K562 (cell line): ENCODE measurements at regions not wholly inside any gene's neighbourhood (a gene's known extent, or its start where the extent isn't known, plus 50 kb on each side); places are given as distances from the start of the nearest gene placed in this dataset.
"Not testable (repeated sequence)": the region's sequence is repeated elsewhere in the genome, so short reads cannot be mapped to it uniquely, and the experiment has no call there.

Source experiments
- ATAC-seq: fragments of 200-7000 bp; cut with Tn5 transposase; 3 replicates; pipeline ENCODE4 v1.9.1; 2020; ENCODE audit warnings: moderate library complexity
- BruUV-seq: library from RNA; stranded (reverse); fragments of 400-500 nt; replicated peaks from 2 replicates; lab custom pipeline; 2021; lab: Mats Ljungman, UMichigan
- CTCF ChIA-PET: fragments of 300-600 bp; formaldehyde crosslinking; extraction: SDS; loops from one replicate; lab custom pipeline; 2021; ENCODE audit warnings: low intra/inter-chr PET ratio; lab: Yijun Ruan, JAX
- POLR2A ChIA-PET: fragments of 300-600, 350-650 bp; sonication (Branson Sonifier 250); formaldehyde crosslinking; extraction: SDS; loops from one replicate; lab custom pipeline; 2021; ENCODE audit warnings: antibody characterized with exemption, inconsistent platforms; lab: Yijun Ruan, JAX
- DNase-seq, 4 experiments: peaks; one replicate each; pipeline versions ENCODE4 v3.0.0 to v3.0.0-alpha.2; 2011 to 2018; ENCODE audit warnings: low spot score in 3 of 4, mixed read lengths in 3 of 4; ENCODE audit errors: extremely low read depth in 1 of 4
- FAIRE-seq: peaks from 2 replicates; lab custom pipeline; 2011; peaks lifted over from hg19 to GRCh38; lab: Jason Lieb, UNC
- H2AFZ ChIP-seq: 2 replicates; pipeline ENCODE4 v1.6.0; 2011; ENCODE audit warnings: low read depth, low read length, control low read depth, inconsistent platforms
- H3K27ac ChIP-seq: fragments of 200-600 bp; 3 replicates; pipeline ENCODE4 v1.8.0; 2011; ENCODE audit warnings: low read depth, mild to moderate bottlenecking, control low read depth, inconsistent platforms, low read length, moderate library complexity, mixed read lengths; ENCODE audit errors: extremely low read depth
- H3K27me3 ChIP-seq, 2 experiments: fragments of 300-600 bp in 1 of 2; 2 replicates in 1 of 2; 3 replicates in 1 of 2; pipeline versions ENCODE4 v1.6.0 to v1.8.0; 2011; ENCODE audit warnings: inconsistent platforms in 2 of 2, low read length in 2 of 2, mild to moderate bottlenecking in 1 of 2, mixed read lengths in 1 of 2, moderate library complexity in 1 of 2; ENCODE audit not compliant: control insufficient read depth in 2 of 2, insufficient read depth in 2 of 2
- H3K36me3 ChIP-seq: fragments of 300-600 bp; 3 replicates; pipeline ENCODE4 v1.8.0; 2011; ENCODE audit warnings: mild to moderate bottlenecking, low read length, inconsistent platforms; ENCODE audit not compliant: control insufficient read depth, insufficient read depth
- H3K4me1 ChIP-seq, 2 experiments: fragments of 200-600 bp in 1 of 2; replicated peaks in 1 of 2; 2 replicates in 1 of 2; 3 replicates in 1 of 2; pipeline versions ENCODE4 v1.5.1 to v1.8.0; 2011; ENCODE audit warnings: inconsistent platforms in 2 of 2, low read length in 2 of 2, mild to moderate bottlenecking in 1 of 2, mixed read lengths in 1 of 2, moderate library complexity in 1 of 2; ENCODE audit not compliant: control insufficient read depth in 2 of 2, insufficient read depth in 2 of 2
- H3K4me2 ChIP-seq: 2 replicates; pipeline ENCODE4 v1.6.1; 2011; ENCODE audit warnings: low read length, control low read depth, inconsistent platforms, mixed read lengths; ENCODE audit not compliant: insufficient read depth
- H3K4me3 ChIP-seq: fragments of 200-600 bp; sonication (generic), shearing (Covaris generic); 2 replicates; pipeline ENCODE4 v1.5.1; 2016; ENCODE audit warnings: control low read depth, inconsistent platforms
- H3K79me2 ChIP-seq: fragments of 200-600 bp; 3 replicates; pipeline ENCODE4 v1.8.0; 2011; ENCODE audit warnings: low read length, inconsistent platforms; ENCODE audit not compliant: control insufficient read depth, insufficient read depth
- H3K9ac ChIP-seq, 2 experiments: 2 replicates each; pipeline versions ENCODE4 v1.6.0 to v1.6.1; 2011; ENCODE audit warnings: low read depth in 2 of 2, low read length in 2 of 2, control low read depth in 1 of 2, inconsistent platforms in 1 of 2, mild to moderate bottlenecking in 1 of 2, mixed read lengths in 1 of 2; ENCODE audit not compliant: insufficient read depth in 1 of 2
- H3K9me1 ChIP-seq: one replicate; pipeline ENCODE4 v1.6.0; 2011; ENCODE audit warnings: inconsistent platforms, mild to moderate bottlenecking, low read length, moderate library complexity; ENCODE audit not compliant: control insufficient read depth, insufficient read depth
- H3K9me3 ChIP-seq: replicated peaks from 2 replicates; pipeline ENCODE4 v1.5.1; 2011; ENCODE audit warnings: low read depth, low read length, inconsistent platforms; ENCODE audit not compliant: control insufficient read depth, insufficient read depth
- H4K20me1 ChIP-seq: replicated peaks from 2 replicates; pipeline ENCODE4 v1.6.1; 2011; ENCODE audit warnings: low read length, inconsistent platforms, mixed read lengths; ENCODE audit not compliant: control insufficient read depth, insufficient read depth
- ATF6 ChIP-seq: sonication (generic); formaldehyde crosslinking; IDR thresholded peaks from 2 replicates; pipeline ENCODE4 v1.4.0; 2020; ENCODE audit warnings: mild to moderate bottlenecking, missing genetic modification reagents
- BDP1 ChIP-seq: IDR thresholded peaks from 3 replicates; pipeline ENCODE4 v1.6.1; 2011; ENCODE audit not compliant: insufficient read length, insufficient read depth
- CEBPB ChIP-seq: fragments of 450-650 bp; IDR thresholded peaks from 2 replicates; pipeline ENCODE4 v1.6.1; 2016; ENCODE audit warnings: missing genetic modification characterization, missing compliant biosample characterization
- CEBPG ChIP-seq, 3 experiments: fragments of 200-800 bp in 1 of 3; sonication (Bioruptor generic) in 1 of 3; sonication (generic) in 1 of 3; formaldehyde crosslinking in 1 of 3; IDR thresholded peaks in 2 of 3; conservative IDR thresholded peaks in 1 of 3; 2 replicates each; pipeline versions ENCODE4 v1.6.1 to v1.8.0; 2016 to 2022; ENCODE audit warnings: missing compliant biosample characterization in 2 of 3, missing genetic modification characterization in 2 of 3, mild to moderate bottlenecking in 1 of 3, missing genetic modification reagents in 1 of 3
- ETV1 ChIP-seq: fragments of 450-650 bp; conservative IDR thresholded peaks from 2 replicates; pipeline ENCODE4 v1.6.1; 2016; ENCODE audit warnings: missing genetic modification characterization, control low read depth, low read depth, missing compliant biosample characterization
- ZFP36 ChIP-seq: fragments of 150-350 bp; IDR thresholded peaks from 2 replicates; pipeline ENCODE4 v1.6.1; 2018; ENCODE audit warnings: low read length, low read depth; ENCODE audit not compliant: partially characterized antibody
- WGBS: fragments of 100-300 bp; shearing (Covaris generic); methylation state at CpG from one replicate; pipeline ENCODE4 v1.1.6; 2016; ENCODE audit warnings: low coverage, mixed read lengths; ENCODE audit not compliant: insufficient coverage; ENCODE audit errors: missing lambda C conversion rate; 5-methylcytosine and 5-hydroxymethylcytosine counted together
- in situ Hi-C: fragments of 300-500 bp; cut with MboI; formaldehyde crosslinking; loops from 4 replicates; pipeline ENCODE4 v1.15.0; 2018; ENCODE audit warnings: inconsistent platforms, mixed read lengths
- intact Hi-C: fragments of 100-400 bp; cut with micrococcal nuclease; formaldehyde crosslinking; loops from 2 replicates; pipeline ENCODE4 v1.14.2; 2022
- TF ChIP-seq, protein P1 (sequence below): fragments of 150-350 bp; IDR thresholded peaks from 2 replicates; pipeline ENCODE4 v1.6.1; 2014; ENCODE audit warnings: low read depth, mild to moderate bottlenecking, low read length, borderline replicate concordance

DNA sequence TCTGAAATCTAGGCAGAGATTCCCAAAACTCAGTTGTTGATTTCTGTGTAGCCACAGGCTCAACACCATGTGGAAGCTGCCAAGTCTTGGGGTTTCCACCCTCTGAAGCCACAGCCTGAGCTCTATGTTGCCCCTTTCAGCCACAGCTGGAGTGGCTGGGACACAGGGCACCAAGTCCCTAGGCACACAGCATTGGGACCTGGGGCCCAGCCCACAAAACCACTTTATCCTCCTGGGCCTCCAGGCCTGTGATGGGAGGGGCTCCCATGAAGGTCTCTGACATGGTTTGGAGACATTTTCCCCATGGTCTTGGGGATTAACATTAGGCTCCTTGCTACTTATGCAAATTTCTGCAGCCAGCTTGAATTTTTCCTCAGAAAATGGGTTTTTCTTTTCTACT, 186.0 kb upstream of the SPOPL start:
- DNase-seq, CTCF ChIA-PET, in situ Hi-C loops, ATAC-seq, FAIRE-seq, BruUV-seq, H3K9me1 ChIP-seq, intact Hi-C loops, H3K36me3 ChIP-seq, H3K9ac ChIP-seq, H3K27ac ChIP-seq, H2AFZ ChIP-seq, H3K4me3 ChIP-seq, H3K4me2 ChIP-seq, H3K27me3 ChIP-seq, H3K9me3 ChIP-seq, H3K79me2 ChIP-seq, H4K20me1 ChIP-seq, POLR2A ChIA-PET, H3K4me1 ChIP-seq: not testable (repeated sequence)
- peak; percentile 28 for TF ChIP-seq ZFP36

DNA sequence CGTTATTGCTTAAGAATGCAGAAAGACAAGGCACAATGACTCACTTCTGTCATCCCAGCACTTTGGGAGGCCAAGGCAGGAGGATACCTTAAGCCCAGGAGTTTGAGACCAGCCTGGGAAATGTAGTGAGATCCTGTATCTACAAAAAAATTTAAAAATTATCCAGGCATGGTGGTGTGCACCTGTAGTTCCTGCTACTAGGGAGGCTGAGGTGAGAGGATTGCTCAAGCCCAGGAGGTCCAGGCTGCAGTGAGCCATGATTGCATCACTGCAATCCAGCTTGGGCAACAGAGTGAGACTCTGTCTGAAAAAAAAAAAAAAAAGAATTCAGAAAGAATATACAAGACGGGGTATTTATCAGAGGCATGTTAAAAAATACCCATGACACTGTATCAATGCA, 182.0 kb upstream of the SPOPL start:
- Histone ChIP-seq H3K9me3 (no peaks in the 10 kb centered on the region), H3K36me3 (no peaks in the 10 kb centered on the region), H3K9me1 (no peaks in the 10 kb centered on the region), H3K4me1 (no peaks in the 10 kb centered on the region), H4K20me1 (no peaks in the 10 kb centered on the region), H3K9ac (no peak overlapping the region), H3K4me3 (no peak overlapping the region), H2AFZ (no peak overlapping the region)
- ChIA-PET CTCF (no interaction called here), POLR2A (no interaction called here)
- no peak for ATAC-seq
- in situ Hi-C loops (no loop called here), intact Hi-C loops (no loop called here)
- 0% methylated on average over 1 of the region's 2 CpGs for WGBS
- 0 out of 2 replicates have a peak, but pooled peaks have one; percentile 14 for TF ChIP-seq CEBPB (tag)
- no peak for TF ChIP-seq ATF6 (CRISPR knock-in tag)
- no peak for TF ChIP-seq ETV1 (tag)
- TF ChIP-seq CEBPG (CRISPR knock-in tag; IDR thresholded peaks at IDR 0.05) = no peak
- peak in 1 of 2 experiments; percentile 47; a peak in 1 of 4 replicates for TF ChIP-seq CEBPG (tag; conservative IDR thresholded peaks at IDR 0.05 in 1 of 2, IDR thresholded peaks at IDR 0.05 in 1 of 2)
- no peak for TF ChIP-seq BDP1
- TF ChIP-seq, protein P1, sequence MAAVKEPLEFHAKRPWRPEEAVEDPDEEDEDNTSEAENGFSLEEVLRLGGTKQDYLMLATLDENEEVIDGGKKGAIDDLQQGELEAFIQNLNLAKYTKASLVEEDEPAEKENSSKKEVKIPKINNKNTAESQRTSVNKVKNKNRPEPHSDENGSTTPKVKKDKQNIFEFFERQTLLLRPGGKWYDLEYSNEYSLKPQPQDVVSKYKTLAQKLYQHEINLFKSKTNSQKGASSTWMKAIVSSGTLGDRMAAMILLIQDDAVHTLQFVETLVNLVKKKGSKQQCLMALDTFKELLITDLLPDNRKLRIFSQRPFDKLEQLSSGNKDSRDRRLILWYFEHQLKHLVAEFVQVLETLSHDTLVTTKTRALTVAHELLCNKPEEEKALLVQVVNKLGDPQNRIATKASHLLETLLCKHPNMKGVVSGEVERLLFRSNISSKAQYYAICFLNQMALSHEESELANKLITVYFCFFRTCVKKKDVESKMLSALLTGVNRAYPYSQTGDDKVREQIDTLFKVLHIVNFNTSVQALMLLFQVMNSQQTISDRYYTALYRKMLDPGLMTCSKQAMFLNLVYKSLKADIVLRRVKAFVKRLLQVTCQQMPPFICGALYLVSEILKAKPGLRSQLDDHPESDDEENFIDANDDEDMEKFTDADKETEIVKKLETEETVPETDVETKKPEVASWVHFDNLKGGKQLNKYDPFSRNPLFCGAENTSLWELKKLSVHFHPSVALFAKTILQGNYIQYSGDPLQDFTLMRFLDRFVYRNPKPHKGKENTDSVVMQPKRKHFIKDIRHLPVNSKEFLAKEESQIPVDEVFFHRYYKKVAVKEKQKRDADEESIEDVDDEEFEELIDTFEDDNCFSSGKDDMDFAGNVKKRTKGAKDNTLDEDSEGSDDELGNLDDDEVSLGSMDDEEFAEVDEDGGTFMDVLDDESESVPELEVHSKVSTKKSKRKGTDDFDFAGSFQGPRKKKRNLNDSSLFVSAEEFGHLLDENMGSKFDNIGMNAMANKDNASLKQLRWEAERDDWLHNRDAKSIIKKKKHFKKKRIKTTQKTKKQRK = no peak
- TF ChIP-seq, all 486 proteins: peak for 2
- Histone ChIP-seq H3K27me3 (no peaks in the 10 kb centered on the region), H3K79me2 (no peaks in the 10 kb centered on the region), H3K4me2 (no peak overlapping the region), H3K27ac (no peak overlapping the region)
- FAIRE-seq (no peak), DNase-seq (no peak)
- BruUV-seq = no TSS peak
